Kidney (tissue), 13 donors: ENCODE measurements at regions not wholly inside any gene's neighbourhood (a gene's known extent, or its start where the extent isn't known, plus 50 kb on each side); places are given as distances from the start of the nearest gene placed in this dataset.

Experiments used
- DNase-seq, 5 donors: peaks; one replicate each; pipeline ENCODE4 v3.0.0-alpha.2; 2013 to 2020
- FAIRE-seq: peaks from 2 replicates; lab custom pipeline; 2012; peaks lifted over from hg19 to GRCh38; lab: Jason Lieb, UNC
- H3K27ac ChIP-seq, 2 donors: one replicate each; pipeline ENCODE4 v1.7.0; 2013; ENCODE audit warnings: low read depth in 2 of 2, low read length in 2 of 2, inconsistent platforms in 1 of 2
- H3K27me3 ChIP-seq: one replicate; pipeline ENCODE4 v1.7.1; 2013; ENCODE audit warnings: low read length, inconsistent platforms; ENCODE audit not compliant: control insufficient read depth, insufficient read depth
- H3K36me3 ChIP-seq, 3 donors: one replicate each; pipeline versions ENCODE4 v1.7.0 to v1.7.1; 2013; ENCODE audit warnings: low read length in 3 of 3, control low read depth in 1 of 3, inconsistent platforms in 1 of 3; ENCODE audit not compliant: insufficient read depth in 3 of 3, control insufficient read depth in 2 of 3
- H3K4me1 ChIP-seq, 3 donors: one replicate each; pipeline versions ENCODE4 v1.7.0 to v1.7.1; 2013; ENCODE audit warnings: low read length in 3 of 3, inconsistent platforms in 1 of 3, low read depth in 1 of 3; ENCODE audit not compliant: control insufficient read depth in 2 of 3, insufficient read depth in 2 of 3
- H3K4me3 ChIP-seq, 3 donors: one replicate each; pipeline versions ENCODE4 v1.7.0 to v1.8.1; 2013; ENCODE audit warnings: low read length in 3 of 3, control low read depth in 1 of 3, inconsistent platforms in 1 of 3
- H3K9ac ChIP-seq, 3 donors: one replicate each; pipeline versions ENCODE4 v1.7.0 to v1.7.1; 2013; ENCODE audit warnings: low read length in 3 of 3, control low read depth in 1 of 3, inconsistent platforms in 1 of 3
- H3K9me3 ChIP-seq, 3 donors: one replicate each; pipeline versions ENCODE4 v1.7.0 to v1.7.1; 2013; ENCODE audit warnings: low read length in 3 of 3, control low read depth in 1 of 3, inconsistent platforms in 1 of 3; ENCODE audit not compliant: control insufficient read depth in 2 of 3, insufficient read depth in 1 of 3
- CTCF ChIP-seq: IDR thresholded peaks from 3 replicates; pipeline ENCODE4 v1.5.1; 2012; ENCODE audit warnings: mild to moderate bottlenecking, moderate library complexity, borderline replicate concordance; ENCODE audit not compliant: insufficient read depth; ENCODE audit errors: extremely low read depth
- intact Hi-C: fragments of 100-400 bp; cut with DNase I; formaldehyde crosslinking; loops from one replicate; pipeline ENCODE4 v1.11.1; 2022
- donor health status: control.
- donor health status: control.
- donor health status: control.
- donor health status: control.
- donor health status: control.
- donor health status: DM: yes; HTN: yes; CAD: no.
- donor health status: Normal renal cell carcinoma (clear cell type).

GRCh38 chr11:42571878-42572610, 739.8 kb upstream of the API5 start:
- Histone ChIP-seq H3K27ac (no peak overlapping the region), H3K4me1 (no peaks in the 10 kb centered on the region), H3K36me3 (no peaks in the 10 kb centered on the region), H3K9me3 (peaks cover 0 to 3% (median 0%) of the 10 kb centered on the region in 3 donors), H3K4me3 (no peak overlapping the region), H3K9ac (no peak overlapping the region), H3K27me3 (no peaks in the 10 kb centered on the region)
- FAIRE-seq (no peak), DNase-seq (no peak)
- no peak for TF ChIP-seq CTCF
- intact Hi-C loops: no loop called here

- DNase-seq (no peak), FAIRE-seq (no peak)
Observed at GRCh38 chr11:42576318-42576717, 735.5 kb upstream of the API5 start.

GRCh38 chr11:42589286-42589685, 722.5 kb upstream of the API5 start:
- DNase-seq: no peak
- H3K9ac ChIP-seq: no peak overlapping the region
- no peaks in the 10 kb centered on the region for H3K4me1 ChIP-seq
- H3K27ac ChIP-seq: no peak overlapping the region
- intact Hi-C loops: no loop called here
- no peak for FAIRE-seq
- H3K4me3 ChIP-seq: no peak overlapping the region
- H3K27me3 ChIP-seq: no peaks in the 10 kb centered on the region
- TF ChIP-seq CTCF: no peak
- H3K9me3 ChIP-seq: no peaks in the 10 kb centered on the region
- H3K36me3 ChIP-seq: no peaks in the 10 kb centered on the region

More at GRCh38 chr11:42576318-42576717, 735.5 kb upstream of the API5 start:
- intact Hi-C loops: no loop called here
- Histone ChIP-seq H3K36me3 (no peaks in the 10 kb centered on the region), H3K9me3 (no peaks in the 10 kb centered on the region), H3K27ac (no peak overlapping the region), H3K27me3 (no peaks in the 10 kb centered on the region), H3K9ac (no peak overlapping the region), H3K4me1 (no peaks in the 10 kb centered on the region), H3K4me3 (no peak overlapping the region)
- TF ChIP-seq CTCF: no peak
